ENCODE measurements at regions not wholly inside any gene's neighbourhood (a gene's known extent, or its start where the extent isn't known, plus 50 kb on each side); places are given as distances from the start of the nearest gene placed in this dataset.
A peak's percentile ranks its signal among the peaks of the same experiment; 100 is the strongest.

DNA sequence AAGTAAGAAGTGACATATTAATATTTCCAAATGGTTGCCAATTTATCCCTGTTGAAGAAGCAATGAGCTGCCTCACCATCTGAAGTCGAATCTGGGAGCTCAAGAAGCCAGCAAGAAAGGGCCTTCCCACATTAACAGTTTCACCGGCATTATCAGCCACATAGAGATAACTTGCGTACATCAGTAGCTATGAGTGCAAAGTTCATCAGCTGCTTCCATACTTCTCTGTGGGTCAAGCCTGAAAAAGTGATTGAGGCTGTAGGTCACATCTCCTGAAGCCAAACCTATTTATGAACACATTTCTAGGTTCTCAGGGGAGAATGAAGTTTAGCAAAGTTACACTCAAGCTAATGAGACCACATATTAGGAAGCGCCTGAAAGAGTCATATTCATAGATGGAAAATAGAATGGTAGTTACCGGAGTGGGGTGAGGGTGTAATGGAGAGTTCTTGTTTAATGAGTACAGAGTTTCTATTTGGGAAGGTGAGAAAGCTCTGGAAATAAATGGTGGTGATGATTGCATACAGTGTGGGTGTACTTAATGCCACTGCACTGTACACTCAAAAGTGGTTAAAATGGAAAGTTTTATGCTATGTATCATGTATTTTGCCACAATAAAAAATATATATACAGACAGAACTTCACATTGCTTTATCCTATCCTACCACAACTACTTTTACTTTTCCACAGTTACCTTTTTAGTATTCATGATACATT, 189.3 kb upstream of the SP4 start:
- peaks cover 0 to 6% of the 10 kb centered on the region in 2 donors for H3K27me3 ChIP-seq
- no peak overlapping the region for H3K4me3 ChIP-seq
- no peaks in the 10 kb centered on the region for H3K4me1 ChIP-seq
- no peaks in the 10 kb centered on the region for H3K36me3 ChIP-seq
- no peaks in the 10 kb centered on the region for H3K9me3 ChIP-seq
- intact Hi-C loops (cut with DNase I; ENCODE audit: low total_unique reads): no loop called here
- no peak overlapping the region for H3K27ac ChIP-seq
- TF ChIP-seq POLR2AphosphoS5 (IDR thresholded peaks at IDR 0.05): no peak
- TF ChIP-seq POLR2A (IDR thresholded peaks at IDR 0.05): no peak
- no peak for TF ChIP-seq CTCF (IDR thresholded peaks at IDR 0.05)
- DNase-seq (ENCODE audit: low spot score in 2 of 2): no peak

DNA sequence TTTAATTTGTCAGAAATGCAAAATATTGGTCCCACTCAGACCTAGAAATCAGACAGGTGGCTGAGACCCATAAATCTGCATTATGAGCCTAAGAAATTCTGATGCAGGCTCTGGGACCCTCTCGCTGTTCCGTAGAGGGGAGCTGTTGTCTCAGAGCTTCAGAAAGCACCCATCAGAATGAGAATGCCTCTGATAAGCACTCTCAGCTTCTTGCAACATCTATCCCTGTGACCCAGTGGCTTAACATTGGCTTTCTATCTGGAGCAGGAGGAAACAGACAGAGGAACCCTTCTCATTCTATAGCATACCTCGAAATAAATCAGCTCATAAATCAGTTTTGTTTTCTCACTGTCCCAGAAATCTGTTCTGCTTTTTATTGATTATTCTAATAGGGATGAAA, 184.6 kb upstream of the SP4 start:
- H3K27ac ChIP-seq: no peak overlapping the region
- no peak overlapping the region for H3K4me3 ChIP-seq
- peaks cover 0 to 23% of the 10 kb centered on the region in 2 donors for H3K27me3 ChIP-seq
- no peaks in the 10 kb centered on the region for H3K36me3 ChIP-seq
- TF ChIP-seq CTCF (IDR thresholded peaks at IDR 0.05): no peak
- no peak for TF ChIP-seq POLR2A (IDR thresholded peaks at IDR 0.05)
- no peak for TF ChIP-seq POLR2AphosphoS5 (IDR thresholded peaks at IDR 0.05)
- DNase-seq (ENCODE audit: low spot score in 2 of 2): no peak
- no peaks in the 10 kb centered on the region for H3K9me3 ChIP-seq
- no peaks in the 10 kb centered on the region for H3K4me1 ChIP-seq
- intact Hi-C loops (cut with DNase I; ENCODE audit: low total_unique reads): no loop called here

DNA sequence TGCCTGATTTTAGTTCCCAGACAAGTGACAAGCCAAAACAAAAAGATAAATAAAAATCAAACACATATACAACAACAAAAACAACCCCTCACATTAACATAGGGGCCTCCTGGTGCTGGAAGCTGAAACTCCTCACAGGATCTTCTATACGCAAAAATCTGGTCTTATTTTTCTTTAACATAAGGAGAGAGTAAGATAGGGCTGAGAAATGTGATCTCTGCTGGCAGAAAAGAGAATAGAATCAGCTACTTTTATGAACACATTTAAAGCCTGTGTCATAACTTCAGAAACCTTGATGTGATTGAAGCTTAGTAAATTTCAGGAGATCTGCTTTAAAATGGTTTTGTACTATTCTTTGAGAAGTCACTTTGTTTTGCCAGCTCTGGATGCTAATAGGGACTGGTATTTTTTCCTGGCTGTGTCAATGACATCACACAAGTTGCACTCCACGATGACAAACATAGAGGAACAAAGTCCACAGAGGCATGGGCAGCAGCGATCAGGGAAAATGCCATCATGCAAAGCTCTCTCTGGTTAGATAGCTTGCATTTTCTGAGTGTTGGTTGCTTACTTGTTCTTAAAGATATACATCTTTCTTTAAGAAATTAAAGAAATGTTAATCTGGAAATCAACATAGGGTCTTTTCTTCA, 176.6 kb upstream of the SP4 start:
- Histone ChIP-seq H3K4me1 (no peaks in the 10 kb centered on the region), H3K4me3 (no peak overlapping the region), H3K9me3 (no peaks in the 10 kb centered on the region), H3K36me3 (no peaks in the 10 kb centered on the region), H3K27ac (no peak overlapping the region), H3K27me3 (peaks cover 0 to 72% of the 10 kb centered on the region in 2 donors)
- no peak for TF ChIP-seq POLR2A (IDR thresholded peaks at IDR 0.05)
- intact Hi-C loops (cut with DNase I; ENCODE audit: low total_unique reads): no loop called here
- DNase-seq (ENCODE audit: low spot score in 2 of 2): no peak

- Histone ChIP-seq H3K4me1 (no peaks in the 10 kb centered on the region), H3K9me3 (no peaks in the 10 kb centered on the region), H3K4me3 (no peak overlapping the region), H3K27ac (no peak overlapping the region), H3K27me3 (peaks cover 0 to 65% of the 10 kb centered on the region in 2 donors), H3K36me3 (no peaks in the 10 kb centered on the region)
- intact Hi-C loops (cut with DNase I; ENCODE audit: low total_unique reads): no loop called here
- DNase-seq (ENCODE audit: low spot score in 2 of 2): no peak
- TF ChIP-seq POLR2A (IDR thresholded peaks at IDR 0.05): no peak
- no peak for TF ChIP-seq POLR2AphosphoS5 (IDR thresholded peaks at IDR 0.05)
- peak in 2 of 3 donors; percentile 11 to 22 for TF ChIP-seq CTCF (IDR thresholded peaks at IDR 0.05)
Observed at GRCh38 chr7:21253740-21254687, 173.9 kb upstream of the SP4 start.

DNA sequence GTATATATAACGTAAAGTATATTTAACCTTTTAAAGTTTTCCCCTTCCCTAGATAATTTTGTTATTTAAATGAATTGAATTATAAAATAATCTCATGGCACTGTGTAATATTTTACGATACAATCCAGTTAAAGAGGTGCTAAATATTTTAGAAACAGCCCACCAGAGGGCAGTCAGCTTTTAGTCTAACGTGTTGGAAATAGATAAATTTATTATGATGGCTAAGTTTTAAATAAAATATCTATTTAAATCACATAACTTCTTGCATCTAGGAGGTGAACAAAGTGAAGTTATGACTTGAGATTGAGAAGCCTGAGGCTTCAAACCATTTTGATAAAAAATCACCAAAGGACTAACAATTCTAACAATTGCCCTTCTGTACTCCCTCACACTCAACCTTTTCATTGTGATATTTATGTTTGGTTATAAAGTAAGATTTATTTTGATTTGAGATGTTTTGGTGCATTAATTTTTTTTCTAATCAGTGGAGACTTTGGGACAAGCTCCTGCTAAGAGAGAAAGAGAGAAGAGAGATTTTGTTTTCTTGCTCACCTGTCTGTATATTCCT, 171.5 kb upstream of the SP4 start:
- intact Hi-C loops (cut with DNase I; ENCODE audit: low total_unique reads): no loop called here
- Histone ChIP-seq H3K4me1 (no peaks in the 10 kb centered on the region), H3K4me3 (no peak overlapping the region), H3K27ac (no peak overlapping the region), H3K36me3 (no peaks in the 10 kb centered on the region), H3K9me3 (no peaks in the 10 kb centered on the region), H3K27me3 (peaks cover 0 to 44% of the 10 kb centered on the region in 2 donors)
- no peak for DNase-seq (ENCODE audit: low spot score in 2 of 2)
- TF ChIP-seq CTCF (IDR thresholded peaks at IDR 0.05) (peak in 1 of 3 donors; percentile 37), POLR2AphosphoS5 (IDR thresholded peaks at IDR 0.05) (no peak), POLR2A (IDR thresholded peaks at IDR 0.05) (no peak)
